Spleen (tissue), 7 donors: ENCODE measurements at regions not wholly inside any gene's neighbourhood (a gene's known extent, or its start where the extent isn't known, plus 50 kb on each side); places are given as distances from the start of the nearest gene placed in this dataset.

ENCODE experiments used
- CTCF ChIP-seq, 11 experiments: fragments of 200-600 bp in 7 of 11; fragments of 450-650 bp in 4 of 11; sonication (generic) in 4 of 11; IDR thresholded peaks in 8 of 11; conservative IDR thresholded peaks in 3 of 11; 1 replicate in 7 of 11; 2 replicates in 4 of 11; pipeline versions ENCODE4 v1.4.0 to v1.8.0; 2016 to 2021; ENCODE audit warnings: antibody characterized with exemption in 11 of 11, inconsistent platforms in 4 of 11, mild to moderate bottlenecking in 1 of 11
- POLR2A ChIP-seq, 3 donors: fragments of 450-650 bp; IDR thresholded peaks; one replicate each; pipeline ENCODE4 v1.5.1; 2017; ENCODE audit warnings: antibody characterized with exemption in 3 of 3, mild to moderate bottlenecking in 1 of 3
- donor health status: DM: no; HTN: no; CAD: no; lungs with moderate emphysema.
- donor health status: DM: no; HTN: no; CAD: no.
- donor health status: DM: no; HTN: no; CAD: no.

DNA sequence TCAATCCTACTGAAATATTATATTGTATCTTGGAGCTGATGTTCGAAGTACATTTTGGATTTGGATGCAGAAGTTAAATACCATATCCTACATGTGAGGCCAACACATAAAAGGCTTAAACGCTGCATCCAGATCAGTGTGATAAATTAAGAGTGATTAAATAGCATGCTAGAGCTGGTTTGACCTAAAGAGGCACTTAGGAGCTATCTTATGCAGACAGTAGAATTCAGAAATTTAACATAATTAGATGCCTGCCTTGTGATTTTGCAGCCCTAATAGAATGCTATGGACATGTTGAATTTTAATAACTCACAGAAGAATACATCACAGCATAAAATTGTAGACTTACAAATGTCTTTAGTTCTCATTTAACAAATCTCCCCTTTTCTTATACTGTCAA is 501.2 kb upstream of the LINC00305 start:
- TF ChIP-seq CTCF (IDR thresholded peaks at IDR 0.05 in 8 of 11, conservative IDR thresholded peaks at IDR 0.05 in 3 of 11) (no peak), POLR2A (IDR thresholded peaks at IDR 0.05) (no peak)
